ENCODE measurements at regions not wholly inside any gene's neighbourhood (a gene's known extent, or its start where the extent isn't known, plus 50 kb on each side); places are given as distances from the start of the nearest gene placed in this dataset.
A peak's percentile ranks its signal among the peaks of the same experiment; 100 is the strongest.

GRCh38 chr7:27030393-27031050, 65.3 kb downstream of the HOXA1 start:
- TF ChIP-seq, protein P1, sequence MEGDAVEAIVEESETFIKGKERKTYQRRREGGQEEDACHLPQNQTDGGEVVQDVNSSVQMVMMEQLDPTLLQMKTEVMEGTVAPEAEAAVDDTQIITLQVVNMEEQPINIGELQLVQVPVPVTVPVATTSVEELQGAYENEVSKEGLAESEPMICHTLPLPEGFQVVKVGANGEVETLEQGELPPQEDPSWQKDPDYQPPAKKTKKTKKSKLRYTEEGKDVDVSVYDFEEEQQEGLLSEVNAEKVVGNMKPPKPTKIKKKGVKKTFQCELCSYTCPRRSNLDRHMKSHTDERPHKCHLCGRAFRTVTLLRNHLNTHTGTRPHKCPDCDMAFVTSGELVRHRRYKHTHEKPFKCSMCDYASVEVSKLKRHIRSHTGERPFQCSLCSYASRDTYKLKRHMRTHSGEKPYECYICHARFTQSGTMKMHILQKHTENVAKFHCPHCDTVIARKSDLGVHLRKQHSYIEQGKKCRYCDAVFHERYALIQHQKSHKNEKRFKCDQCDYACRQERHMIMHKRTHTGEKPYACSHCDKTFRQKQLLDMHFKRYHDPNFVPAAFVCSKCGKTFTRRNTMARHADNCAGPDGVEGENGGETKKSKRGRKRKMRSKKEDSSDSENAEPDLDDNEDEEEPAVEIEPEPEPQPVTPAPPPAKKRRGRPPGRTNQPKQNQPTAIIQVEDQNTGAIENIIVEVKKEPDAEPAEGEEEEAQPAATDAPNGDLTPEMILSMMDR (IDR thresholded peaks at IDR 0.05; ENCODE audit: low read depth, low read length) = no peak
- TF ChIP-seq, protein P2, sequence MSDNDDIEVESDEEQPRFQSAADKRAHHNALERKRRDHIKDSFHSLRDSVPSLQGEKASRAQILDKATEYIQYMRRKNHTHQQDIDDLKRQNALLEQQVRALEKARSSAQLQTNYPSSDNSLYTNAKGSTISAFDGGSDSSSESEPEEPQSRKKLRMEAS (IDR thresholded peaks at IDR 0.05; ENCODE audit: low read depth, low read length) = 0 out of 2 replicates have a peak, but pooled peaks have one; percentile 11
- TF ChIP-seq POLR2A (IDR thresholded peaks at IDR 0.05; ENCODE audit: extremely low read depth, insufficient read length) (no peak), MYC (IDR thresholded peaks at IDR 0.05; ENCODE audit: low read depth, low read length) (no peak)
